SK-N-SH (cell line): ENCODE measurements at regions not wholly inside any gene's neighbourhood (a gene's known extent, or its start where the extent isn't known, plus 50 kb on each side); places are given as distances from the start of the nearest gene placed in this dataset.

ENCODE experiments used
- CTCF ChIA-PET: fragments of 300-600, 350-600 bp; formaldehyde crosslinking; extraction: SDS; loops from one replicate; lab custom pipeline; 2021; lab: Yijun Ruan, JAX
- POLR2A ChIA-PET: fragments of 350-600 bp; sonication (Branson Sonifier 250); formaldehyde crosslinking; extraction: SDS; loops from one replicate; lab custom pipeline; 2020; ENCODE audit warnings: antibody characterized with exemption, inconsistent platforms; lab: Yijun Ruan, JAX
- DNase-seq: peaks from one replicate; pipeline ENCODE4 v3.0.0; 2012
- H2AFZ ChIP-seq: fragments of 200-600 bp; sonication (generic); 2 replicates; pipeline ENCODE4 v1.8.1; 2016; ENCODE audit warnings: antibody characterized with exemption, mild to moderate bottlenecking, low read depth
- H3F3A ChIP-seq: fragments of 200-600 bp; sonication (generic); replicated peaks from 2 replicates; pipeline ENCODE3; 2016; ENCODE audit warnings: antibody characterized with exemption, mild to moderate bottlenecking; ENCODE audit not compliant: insufficient read depth
- H3K27ac ChIP-seq, 2 experiments: fragments of 200-500 bp in 1 of 2; fragments of 200-600 bp in 1 of 2; sonication (Bioruptor generic) in 1 of 2; sonication (generic), shearing (Covaris generic) in 1 of 2; 2 replicates each; pipeline versions ENCODE4 v1.5.1 to v1.6.1; 2014 to 2016; ENCODE audit warnings: low read depth in 2 of 2, inconsistent platforms in 1 of 2, low read length in 1 of 2, mild to moderate bottlenecking in 1 of 2, mixed read lengths in 1 of 2
- H3K27me3 ChIP-seq: fragments of 200-600 bp; sonication (generic), shearing (Covaris generic); 2 replicates; pipeline ENCODE4 v1.6.1; 2016; ENCODE audit warnings: mixed run types; ENCODE audit not compliant: insufficient read depth
- H3K36me3 ChIP-seq, 2 experiments: fragments of 200-500 bp in 1 of 2; fragments of 200-600 bp in 1 of 2; sonication (Bioruptor generic) in 1 of 2; sonication (generic) in 1 of 2; replicated peaks in 1 of 2; 2 replicates each; pipeline versions ENCODE3 to v1.5.1; 2014 to 2016; ENCODE audit warnings: low read length in 1 of 2, mild to moderate bottlenecking in 1 of 2; ENCODE audit not compliant: insufficient read depth in 2 of 2, control insufficient read depth in 1 of 2
- H3K4me1 ChIP-seq, 2 experiments: fragments of 200-500 bp in 1 of 2; fragments of 200-600 bp in 1 of 2; sonication (Bioruptor generic) in 1 of 2; sonication (generic), shearing (Covaris generic) in 1 of 2; 2 replicates each; pipeline versions ENCODE4 v1.5.1 to v1.6.1; 2014 to 2016; ENCODE audit warnings: low read depth in 1 of 2, low read length in 1 of 2, mixed run types in 1 of 2; ENCODE audit not compliant: insufficient read depth in 2 of 2, control insufficient read depth in 1 of 2
- H3K4me2 ChIP-seq: fragments of 200-600 bp; sonication (generic), shearing (Covaris generic); 2 replicates; pipeline ENCODE4 v1.6.1; 2017; ENCODE audit warnings: mixed run types
- H3K4me3 ChIP-seq, 2 experiments: fragments of 200-500 bp in 1 of 2; fragments of 200-600 bp in 1 of 2; sonication (Bioruptor generic) in 1 of 2; sonication (generic), shearing (Covaris generic) in 1 of 2; 2 replicates each; pipeline versions ENCODE4 v1.5.1 to v1.8.1; 2014 to 2016; ENCODE audit warnings: low read depth in 2 of 2, inconsistent platforms in 1 of 2, low read length in 1 of 2, mild to moderate bottlenecking in 1 of 2, mixed read lengths in 1 of 2, moderate library complexity in 1 of 2
- H3K79me2 ChIP-seq: fragments of 200-600 bp; sonication (generic); 2 replicates; pipeline ENCODE4 v1.8.1; 2017; ENCODE audit warnings: mild to moderate bottlenecking; ENCODE audit not compliant: insufficient read depth
- H3K9ac ChIP-seq: fragments of 200-600 bp; sonication (generic); 2 replicates; pipeline ENCODE4 v1.6.1; 2017; ENCODE audit warnings: mixed run types
- H3K9me2 ChIP-seq: fragments of 200-600 bp; sonication (generic); 2 replicates; pipeline ENCODE4 v1.6.1; 2017; ENCODE audit warnings: mixed run types
- H3K9me3 ChIP-seq: fragments of 200-600 bp; sonication (generic); 2 replicates; pipeline ENCODE4 v1.6.1; 2017; ENCODE audit warnings: mixed run types, mild to moderate bottlenecking, moderate library complexity
- H4K20me1 ChIP-seq: fragments of 200-600 bp; sonication (generic); 2 replicates; pipeline ENCODE4 v1.6.1; 2017; ENCODE audit warnings: mild to moderate bottlenecking, mixed run types; ENCODE audit not compliant: insufficient read depth
- EP300 ChIP-seq, 2 experiments: IDR thresholded peaks; 2 replicates each; pipeline versions ENCODE4 v1.4.0 to v1.6.1; 2012; ENCODE audit warnings: borderline replicate concordance in 1 of 2, low read depth in 1 of 2, low read length in 1 of 2
- FOSL2 ChIP-seq: IDR thresholded peaks from 2 replicates; pipeline ENCODE4 v1.4.0; 2012; ENCODE audit warnings: low read depth, mild to moderate bottlenecking, moderate library complexity, borderline replicate concordance
- FOXJ3 ChIP-seq: sonication (generic); formaldehyde crosslinking; IDR thresholded peaks from 2 replicates; pipeline ENCODE4 v1.5.1; 2020; ENCODE audit warnings: mild to moderate bottlenecking, missing genetic modification reagents
- FOXM1 ChIP-seq: IDR thresholded peaks from 2 replicates; pipeline ENCODE4 v1.4.0; 2012; ENCODE audit warnings: low read depth, mild to moderate bottlenecking
- GABPA ChIP-seq: IDR thresholded peaks from 2 replicates; pipeline ENCODE4 v1.4.0; 2012; ENCODE audit warnings: low read depth, mild to moderate bottlenecking
- ZBTB33 ChIP-seq: IDR thresholded peaks from 2 replicates; pipeline ENCODE4 v1.4.0; 2012; ENCODE audit warnings: low read depth, borderline replicate concordance
- WGBS: methylation state at CpG from one replicate; pipeline ENCODE4 v1.1.6; 2017; ENCODE audit warnings: low lambda C conversion rate; 5-methylcytosine and 5-hydroxymethylcytosine counted together
- TF ChIP-seq, protein P1 (sequence below): IDR thresholded peaks from 2 replicates; pipeline ENCODE4 v1.6.1; 2012; ENCODE audit warnings: mild to moderate bottlenecking, low read depth, low read length, moderate library complexity

- TF ChIP-seq ZBTB33 (no peak), GABPA (no peak)
Measured at GRCh38 chr18:78228974-78229373, 750.6 kb upstream of the SALL3 start (continued).

DNA sequence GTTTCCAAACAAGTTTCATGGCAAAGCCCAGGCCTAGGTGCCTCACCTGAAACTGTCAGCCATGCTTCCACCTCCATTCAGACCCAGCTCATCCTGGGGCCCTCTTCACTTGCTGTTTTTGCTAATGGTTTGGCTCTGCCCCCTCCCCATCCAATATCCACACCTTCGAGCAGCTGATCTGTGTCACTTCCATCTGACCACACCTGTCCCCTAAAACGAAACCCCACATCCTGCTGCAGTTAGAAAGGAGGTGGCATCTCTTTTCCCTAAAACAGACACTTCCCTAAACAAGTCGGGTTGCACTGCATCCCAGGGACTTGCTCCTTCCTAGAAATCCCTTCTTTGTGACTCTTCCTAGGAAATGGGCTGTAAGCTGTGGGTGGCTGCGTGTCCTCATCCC is 748.7 kb upstream of the SALL3 start:
- H4K20me1 ChIP-seq = no peaks in the 10 kb centered on the region
- H3K36me3 ChIP-seq = no peaks in the 10 kb centered on the region
- POLR2A ChIA-PET = no interaction called here
- no peak overlapping the region for H3K4me2 ChIP-seq
- TF ChIP-seq, protein P1, sequence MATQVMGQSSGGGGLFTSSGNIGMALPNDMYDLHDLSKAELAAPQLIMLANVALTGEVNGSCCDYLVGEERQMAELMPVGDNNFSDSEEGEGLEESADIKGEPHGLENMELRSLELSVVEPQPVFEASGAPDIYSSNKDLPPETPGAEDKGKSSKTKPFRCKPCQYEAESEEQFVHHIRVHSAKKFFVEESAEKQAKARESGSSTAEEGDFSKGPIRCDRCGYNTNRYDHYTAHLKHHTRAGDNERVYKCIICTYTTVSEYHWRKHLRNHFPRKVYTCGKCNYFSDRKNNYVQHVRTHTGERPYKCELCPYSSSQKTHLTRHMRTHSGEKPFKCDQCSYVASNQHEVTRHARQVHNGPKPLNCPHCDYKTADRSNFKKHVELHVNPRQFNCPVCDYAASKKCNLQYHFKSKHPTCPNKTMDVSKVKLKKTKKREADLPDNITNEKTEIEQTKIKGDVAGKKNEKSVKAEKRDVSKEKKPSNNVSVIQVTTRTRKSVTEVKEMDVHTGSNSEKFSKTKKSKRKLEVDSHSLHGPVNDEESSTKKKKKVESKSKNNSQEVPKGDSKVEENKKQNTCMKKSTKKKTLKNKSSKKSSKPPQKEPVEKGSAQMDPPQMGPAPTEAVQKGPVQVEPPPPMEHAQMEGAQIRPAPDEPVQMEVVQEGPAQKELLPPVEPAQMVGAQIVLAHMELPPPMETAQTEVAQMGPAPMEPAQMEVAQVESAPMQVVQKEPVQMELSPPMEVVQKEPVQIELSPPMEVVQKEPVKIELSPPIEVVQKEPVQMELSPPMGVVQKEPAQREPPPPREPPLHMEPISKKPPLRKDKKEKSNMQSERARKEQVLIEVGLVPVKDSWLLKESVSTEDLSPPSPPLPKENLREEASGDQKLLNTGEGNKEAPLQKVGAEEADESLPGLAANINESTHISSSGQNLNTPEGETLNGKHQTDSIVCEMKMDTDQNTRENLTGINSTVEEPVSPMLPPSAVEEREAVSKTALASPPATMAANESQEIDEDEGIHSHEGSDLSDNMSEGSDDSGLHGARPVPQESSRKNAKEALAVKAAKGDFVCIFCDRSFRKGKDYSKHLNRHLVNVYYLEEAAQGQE = no peak
- no peak for TF ChIP-seq FOXJ3 (CRISPR knock-in tag)
- TF ChIP-seq FOSL2 = no peak
- no peak for TF ChIP-seq EP300 (IDR thresholded peaks at IDR 0.05; ENCODE audit: borderline replicate concordance in 1 of 2, low read depth in 1 of 2, low read length in 1 of 2)
- no peak for TF ChIP-seq ZBTB33
- TF ChIP-seq FOXM1 = no peak
- TF ChIP-seq, all 33 proteins: peak for 0
- Histone ChIP-seq H3K9ac (no peak overlapping the region), H3K79me2 (no peaks in the 10 kb centered on the region), H2AFZ (no peak overlapping the region), H3K27me3 (no peaks in the 10 kb centered on the region), H3K4me1 (no peaks in the 10 kb centered on the region), H3F3A (no peaks in the 10 kb centered on the region), H3K27ac (no peak overlapping the region), H3K9me3 (no peaks in the 10 kb centered on the region), H3K9me2 (no peaks in the 10 kb centered on the region), H3K4me3 (no peak overlapping the region)
- no peak for DNase-seq
- CTCF ChIA-PET = no interaction called here
- 3% methylated on average over 4 of the region's 4 CpGs for WGBS
